SKM-1 treated with dmso at 0.1 percent for 144 hours (cell line): ENCODE measurements at regions not wholly inside any gene's neighbourhood (a gene's known extent, or its start where the extent isn't known, plus 50 kb on each side); places are given as distances from the start of the nearest gene placed in this dataset.

ENCODE experiments used
- DNase-seq: peaks from one replicate; lab custom pipeline; 2025; ENCODE audit not compliant: unreplicated experiment; lab: John Stamatoyannopoulos, UW

DNA sequence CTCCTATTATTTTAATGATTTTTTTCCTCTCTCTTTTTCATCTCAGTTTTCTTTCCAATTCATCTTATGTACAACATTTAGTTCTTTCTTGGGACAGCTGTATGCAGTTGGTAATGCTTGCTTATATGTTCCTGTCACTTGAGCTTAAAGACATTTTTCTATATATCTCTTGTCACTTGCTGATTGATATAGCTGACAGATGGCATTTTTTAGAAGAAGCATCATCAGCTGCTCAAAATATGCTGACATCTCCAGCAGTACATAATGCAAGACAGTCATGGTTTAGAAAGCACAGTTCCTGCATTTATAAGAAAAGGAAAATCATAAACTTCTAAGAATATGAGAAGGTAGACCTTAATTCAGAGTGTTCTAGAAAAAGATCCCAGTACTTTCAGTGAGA lies 56.5 kb downstream of the DCAF8L1 start:
- DNase-seq = no peak

DNA sequence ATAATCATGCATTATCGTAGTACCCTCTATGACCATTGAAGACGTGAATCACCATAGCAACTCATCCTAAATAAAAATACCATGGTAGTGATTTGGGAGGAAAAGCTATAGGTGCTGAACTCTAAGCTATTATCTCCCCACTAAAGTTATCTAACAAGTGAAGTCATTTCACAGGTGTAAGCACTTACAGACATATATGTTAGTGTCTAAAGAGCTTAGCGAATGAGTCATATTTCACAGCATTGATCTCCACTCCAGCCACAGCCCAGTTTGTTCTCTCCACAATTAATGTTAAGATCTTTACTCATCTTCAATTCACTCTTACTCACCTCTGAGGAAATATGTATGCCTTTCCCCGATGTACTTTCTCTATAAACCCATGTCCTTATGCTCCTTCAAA lies 57.0 kb downstream of the DCAF8L1 start:
- no peak for DNase-seq

DNA sequence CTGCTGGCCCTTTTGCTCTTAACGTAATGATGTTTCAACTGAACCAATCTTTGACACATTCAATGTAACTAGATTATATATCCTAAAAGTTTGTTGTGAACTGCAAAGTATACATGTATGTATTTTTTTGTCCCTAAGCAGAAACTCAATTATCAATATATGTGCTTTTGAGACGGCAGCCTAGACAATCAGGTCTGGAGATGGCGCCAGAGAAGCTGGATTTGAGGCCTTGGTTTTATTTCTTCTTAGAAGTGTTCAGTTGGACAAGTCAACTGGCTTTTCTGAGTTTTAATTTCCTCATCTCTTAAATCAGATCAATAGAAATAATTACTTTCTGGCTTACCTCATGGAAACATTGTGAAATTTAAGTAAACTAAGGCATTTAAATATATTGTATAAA lies 62.5 kb downstream of the DCAF8L1 start:
- no peak for DNase-seq

DNA sequence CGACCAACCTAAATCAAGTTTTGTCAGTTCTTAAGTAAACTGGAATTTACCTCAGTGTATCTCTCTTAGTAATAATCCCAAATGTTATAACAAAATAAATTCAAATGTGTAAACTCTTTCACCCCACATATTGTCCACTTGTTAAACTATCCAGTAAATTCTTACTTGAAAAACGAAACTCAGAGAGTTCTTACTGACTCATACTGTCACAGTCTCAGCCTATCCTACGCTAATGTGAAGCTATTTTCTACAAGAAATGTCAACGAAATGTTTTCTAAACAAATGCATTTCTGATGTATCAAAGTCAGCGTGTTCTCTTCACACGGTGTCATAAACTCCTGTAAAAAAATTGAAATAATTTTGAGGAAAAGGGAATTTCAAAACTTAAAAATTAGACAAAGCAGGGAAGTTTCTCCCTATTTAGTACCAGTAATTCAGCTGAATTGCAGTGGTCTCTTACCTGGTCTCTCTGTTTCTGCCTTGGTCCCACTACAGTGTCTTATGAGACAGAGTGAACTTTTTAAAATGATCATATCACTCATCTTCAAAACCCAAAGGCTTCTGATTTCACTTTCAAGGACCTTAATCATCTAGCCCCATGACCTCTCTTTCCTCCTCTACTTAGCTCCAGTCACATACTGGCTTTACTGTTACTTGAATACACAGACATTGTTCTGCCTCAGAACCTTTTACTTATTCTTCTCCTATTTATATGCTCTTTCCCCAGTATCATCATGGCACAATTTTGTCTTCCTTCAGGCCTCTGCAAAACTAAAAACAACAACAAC lies 63.3 kb downstream of the DCAF8L1 start:
- DNase-seq = no peak

DNA sequence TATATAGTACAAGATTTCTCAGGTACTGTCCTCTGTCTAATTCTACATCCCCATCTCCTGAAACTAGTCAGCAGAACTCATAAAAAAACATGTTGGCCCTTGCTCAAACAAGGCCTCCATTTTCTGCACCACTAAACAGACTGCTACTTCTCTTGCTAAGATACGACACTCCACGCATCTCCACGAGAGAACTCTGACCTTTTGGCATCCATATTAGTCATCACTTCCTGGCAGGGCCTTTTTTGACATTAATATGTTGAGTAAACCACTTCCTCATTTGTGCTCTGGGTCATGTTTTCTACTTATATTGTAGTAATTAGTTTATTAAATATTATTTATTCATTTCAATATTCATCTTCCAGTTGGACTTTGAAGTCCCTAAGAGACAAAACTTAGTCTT lies 65.6 kb downstream of the DCAF8L1 start:
- peak; percentile 19 for DNase-seq

DNA sequence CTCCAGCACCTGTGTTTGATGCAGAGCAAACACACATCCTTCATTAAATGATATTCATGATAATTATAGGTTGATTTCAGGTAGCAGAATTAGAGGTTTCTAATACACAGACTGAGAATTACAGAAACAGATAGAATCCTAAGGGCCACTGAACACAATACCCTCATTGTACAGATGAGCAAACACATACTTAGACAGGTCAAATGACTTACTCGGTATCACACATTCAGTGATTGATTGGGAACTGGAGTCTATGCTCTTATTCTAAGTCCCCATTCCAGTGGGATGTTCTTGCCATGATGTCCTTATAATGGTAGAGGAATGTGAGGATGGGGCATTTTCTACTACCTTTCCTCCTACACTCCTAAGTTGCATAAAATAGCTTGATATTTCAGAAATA lies 70.8 kb downstream of the DCAF8L1 start:
- no peak for DNase-seq

DNA sequence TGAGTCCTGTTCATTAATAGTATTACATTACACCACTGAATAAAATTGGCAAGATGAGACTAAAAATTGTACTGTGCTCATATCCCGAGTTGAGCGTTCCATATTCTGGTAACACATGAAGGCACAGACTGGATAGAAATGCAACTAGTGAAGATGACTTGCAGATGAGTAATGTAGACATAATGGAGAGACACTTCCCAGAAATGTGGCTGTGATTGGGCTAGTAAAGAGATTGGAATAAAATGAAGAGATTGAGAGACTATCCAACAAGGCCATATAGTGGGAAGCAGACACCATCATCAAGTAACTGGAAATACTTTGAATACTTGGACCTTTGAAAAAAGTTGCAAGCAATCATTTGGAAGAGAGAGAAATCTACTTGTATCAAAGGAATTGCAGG lies 77.3 kb downstream of the DCAF8L1 start:
- no peak for DNase-seq

DNA sequence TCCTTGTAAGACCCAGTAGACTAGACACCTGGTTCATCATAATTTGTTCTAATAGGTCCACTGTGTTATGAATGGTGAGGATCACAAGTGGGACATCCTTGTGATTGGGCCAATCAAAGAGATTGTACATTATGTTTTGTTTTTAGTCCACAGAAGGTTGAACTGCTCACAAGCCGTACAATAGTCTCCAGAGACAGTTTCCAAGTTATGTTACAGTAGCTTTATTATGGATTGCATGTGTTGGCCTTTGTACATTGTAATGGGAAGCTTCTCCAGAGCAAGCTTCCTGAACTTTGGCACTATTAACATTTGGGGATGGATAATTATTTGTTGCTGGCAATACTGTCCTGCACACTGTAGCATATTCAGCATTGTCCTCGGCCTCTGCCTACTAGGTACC lies 86.1 kb downstream of the MAGEB10 start:
- no peak for DNase-seq

DNA sequence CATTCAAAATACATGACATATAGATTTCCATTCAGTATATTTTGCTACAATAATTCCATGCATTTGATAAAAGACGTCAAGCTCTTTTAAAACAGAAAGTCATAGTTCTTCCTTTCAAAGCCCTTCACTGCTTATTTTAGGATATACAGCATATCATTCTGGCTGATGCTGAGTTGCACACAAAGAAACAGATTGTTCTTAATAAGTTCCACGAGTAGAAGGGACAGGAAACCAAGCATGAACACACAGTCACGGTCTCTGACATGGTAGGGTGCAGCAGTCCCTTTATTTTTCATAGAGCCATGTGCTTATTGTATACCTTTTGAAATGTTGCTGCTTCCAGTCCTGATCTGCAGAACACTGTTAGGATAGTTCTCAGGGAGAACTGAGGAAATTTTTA lies 85.4 kb downstream of the MAGEB10 start:
- DNase-seq = no peak

DNA sequence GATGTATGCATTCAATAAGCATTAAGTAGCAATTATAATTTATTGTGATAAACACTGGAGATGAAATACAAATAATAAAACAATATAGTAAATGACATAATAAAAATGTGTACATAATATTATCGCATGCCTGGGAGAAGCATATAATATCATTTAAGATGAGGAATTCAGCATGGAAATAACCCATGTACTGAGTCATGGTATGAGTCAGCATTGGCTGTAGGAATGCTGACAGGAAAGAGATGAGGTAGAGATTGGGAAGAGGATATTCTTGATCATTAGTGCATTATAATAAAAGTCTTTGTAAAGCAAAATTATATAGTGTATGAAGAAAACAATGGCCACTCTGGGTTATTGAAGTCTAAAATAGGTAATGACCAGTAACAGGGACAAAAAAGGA lies 82.8 kb downstream of the MAGEB10 start:
- no peak for DNase-seq

DNA sequence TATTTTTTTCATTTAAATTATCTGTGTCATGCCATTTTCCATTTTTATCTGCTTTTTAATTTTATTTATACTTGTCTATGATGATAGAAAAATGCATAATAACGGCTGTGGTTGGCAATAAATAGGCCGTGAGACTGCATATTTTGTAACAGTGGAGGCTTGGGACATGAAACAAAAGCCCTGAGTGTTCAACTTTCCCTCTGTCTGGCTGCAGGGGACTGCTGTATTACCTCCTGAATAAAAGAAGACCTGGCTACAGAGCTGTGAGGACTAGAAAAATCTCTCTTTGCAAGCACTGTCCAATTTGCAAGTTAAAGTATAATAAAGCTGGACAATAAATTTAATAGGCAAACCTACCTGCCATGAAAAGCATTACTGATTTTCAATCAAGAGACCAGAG lies 82.1 kb downstream of the MAGEB10 start:
- DNase-seq = no peak

DNA sequence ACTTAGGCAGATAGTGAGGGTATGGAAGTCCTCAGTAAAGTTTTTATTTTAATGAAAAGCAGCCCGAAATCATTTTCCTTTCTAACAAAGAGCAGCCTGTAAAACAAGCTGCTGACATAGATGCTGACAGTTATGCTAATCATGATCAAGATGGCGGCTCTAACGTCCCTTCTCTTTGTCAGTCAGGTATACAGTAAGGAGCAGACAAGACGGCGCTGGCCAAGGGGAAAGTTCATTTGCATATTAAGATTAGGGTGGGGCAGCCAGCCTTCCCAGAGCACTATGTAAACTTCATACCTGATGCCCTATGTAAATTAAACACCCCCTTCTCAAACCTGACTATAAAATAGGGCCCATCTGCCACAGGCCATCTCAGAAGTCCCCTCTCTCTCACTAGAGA lies 76.9 kb downstream of the MAGEB10 start:
- no peak for DNase-seq

DNA sequence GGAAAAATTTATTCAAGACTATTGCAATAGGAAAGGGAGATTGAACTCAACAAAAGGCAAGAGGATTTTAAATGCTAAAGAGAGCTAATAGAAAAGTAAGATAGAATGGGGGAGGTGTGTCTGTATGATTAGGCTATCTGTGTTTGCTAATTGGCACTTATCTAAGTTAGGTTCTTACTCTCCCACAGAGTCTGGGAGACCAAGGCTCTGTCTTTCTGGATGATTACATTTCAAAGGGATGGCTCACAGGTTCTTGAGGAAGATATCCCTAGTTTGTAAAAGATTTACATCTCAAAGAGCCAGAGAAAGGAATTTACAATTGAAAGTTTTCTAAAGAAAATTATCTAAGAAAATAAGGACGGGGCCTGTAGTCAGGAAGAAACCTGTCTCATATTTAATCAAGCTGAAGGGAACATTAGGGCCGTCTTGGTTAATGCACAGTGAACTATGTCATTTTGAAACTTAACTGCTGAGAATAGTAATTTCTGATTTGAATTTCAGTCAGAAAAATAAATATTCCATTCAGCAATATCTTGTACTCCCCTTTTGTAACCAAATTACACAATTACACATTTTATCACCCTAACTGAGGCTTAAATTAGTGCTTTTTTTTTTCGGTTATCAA lies 75.8 kb downstream of the MAGEB10 start:
- no peak for DNase-seq

DNA sequence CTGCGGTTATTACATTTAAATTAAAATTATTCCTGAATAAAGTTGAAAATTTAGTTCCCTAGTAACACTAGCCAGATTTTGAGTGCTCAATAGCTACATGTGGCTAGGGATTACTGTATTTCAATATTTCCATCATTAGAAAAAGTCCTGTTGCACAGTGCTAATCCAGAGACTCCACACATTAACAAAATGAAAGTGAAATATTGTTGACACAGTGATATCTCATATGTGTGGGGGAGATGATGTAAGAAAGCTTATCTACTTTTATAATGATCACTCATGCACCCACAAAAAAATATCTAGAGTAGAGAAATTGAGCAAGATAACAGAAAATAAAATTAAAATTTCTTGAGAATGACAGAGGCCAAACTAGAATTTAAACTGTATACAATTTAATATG lies 74.9 kb downstream of the MAGEB10 start:
- no peak for DNase-seq

DNA sequence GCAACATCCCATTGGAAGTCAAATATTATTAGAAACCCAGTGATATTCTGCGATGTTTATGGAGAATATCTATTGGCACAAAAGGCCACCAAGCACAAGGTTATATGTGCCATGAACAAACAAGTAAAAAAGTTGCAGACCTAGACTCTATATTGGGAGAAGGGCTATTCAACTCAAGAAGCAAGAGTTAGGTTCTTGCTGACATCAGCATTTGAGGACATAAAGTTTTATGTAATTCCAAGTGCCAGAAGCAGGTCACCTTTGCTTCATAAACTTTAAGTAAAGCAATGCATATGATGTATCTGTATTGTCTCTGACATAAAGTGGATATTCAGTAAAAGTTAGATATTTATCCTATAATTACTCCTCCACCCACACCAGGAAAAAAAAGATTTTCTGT lies 71.1 kb downstream of the MAGEB10 start:
- no peak for DNase-seq
